KOPT-K1 (cell line): ENCODE measurements at regions not wholly inside any gene's neighbourhood (a gene's known extent, or its start where the extent isn't known, plus 50 kb on each side); places are given as distances from the start of the nearest gene placed in this dataset.

ENCODE experiments used
- H3K27ac ChIP-seq: fragments of 200-600 bp; sonication (generic); 2 replicates; pipeline ENCODE4 v1.5.1; 2016; ENCODE audit warnings: antibody characterized with exemption, mild to moderate bottlenecking, low read depth, low read length; ENCODE audit not compliant: poor library complexity, severe bottlenecking
- H3K36me3 ChIP-seq: fragments of 200-600 bp; sonication (generic); 2 replicates; pipeline ENCODE4 v1.5.1; 2017; ENCODE audit warnings: antibody characterized with exemption, mild to moderate bottlenecking, low read length, moderate library complexity; ENCODE audit not compliant: insufficient read depth
- H3K9me3 ChIP-seq: fragments of 200-600 bp; sonication (generic); 2 replicates; pipeline ENCODE4 v1.5.1; 2017; ENCODE audit warnings: antibody characterized with exemption, low read length, mild to moderate bottlenecking; ENCODE audit not compliant: insufficient read depth, poor library complexity, severe bottlenecking

GRCh38 chr3:22156868-22157267 is 405.9 kb upstream of the ZNF385D start:
- no peaks in the 10 kb centered on the region for H3K36me3 ChIP-seq
- no peak overlapping the region for H3K27ac ChIP-seq
- H3K9me3 ChIP-seq = no peaks in the 10 kb centered on the region

DNA sequence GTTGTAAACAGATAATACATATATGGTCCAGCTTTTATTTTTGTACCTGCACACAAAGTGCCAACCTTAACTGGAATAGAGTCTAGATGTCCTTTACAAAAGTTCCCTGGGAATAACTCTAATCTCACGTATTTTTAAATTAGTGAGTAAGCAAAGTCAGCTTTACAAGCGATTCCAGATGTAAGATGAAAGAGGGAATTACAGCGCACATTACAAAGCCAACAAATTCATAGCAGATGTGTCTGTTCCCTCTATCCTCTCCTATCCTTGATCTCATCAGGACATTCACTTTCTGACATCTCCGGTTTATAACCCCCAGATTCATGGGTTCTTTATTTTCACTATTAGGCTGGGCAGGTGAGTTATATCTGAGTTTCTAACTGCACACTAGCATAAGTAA is 406.8 kb upstream of the ZNF385D start:
- H3K36me3 ChIP-seq = no peaks in the 10 kb centered on the region
- H3K27ac ChIP-seq = no peak overlapping the region
- H3K9me3 ChIP-seq = no peaks in the 10 kb centered on the region

GRCh38 chr3:22159004-22159695 is 408.1 kb upstream of the ZNF385D start:
- Histone ChIP-seq H3K27ac (no peak overlapping the region), H3K36me3 (no peaks in the 10 kb centered on the region), H3K9me3 (no peaks in the 10 kb centered on the region)

DNA sequence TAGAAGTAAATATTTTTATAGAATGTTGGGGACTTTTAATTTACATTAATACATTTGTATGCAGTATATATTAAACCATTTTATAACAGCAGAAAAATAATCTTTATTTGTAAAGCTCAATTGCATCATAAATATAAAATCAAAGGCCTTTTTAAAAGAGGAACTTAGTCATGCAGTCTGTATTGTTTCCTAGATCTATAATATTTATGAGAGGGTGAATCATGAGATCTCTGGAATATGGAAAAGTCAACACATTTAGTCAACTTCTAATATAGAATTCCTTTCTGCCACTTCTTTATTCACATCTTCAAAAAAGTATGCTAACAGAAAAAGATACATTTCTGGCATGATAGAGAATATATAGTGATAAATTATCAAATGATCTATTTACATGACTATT is 410.3 kb upstream of the ZNF385D start:
- no peaks in the 10 kb centered on the region for H3K9me3 ChIP-seq
- H3K36me3 ChIP-seq = no peaks in the 10 kb centered on the region
- H3K27ac ChIP-seq = no peak overlapping the region

GRCh38 chr3:22170370-22170769 is 419.4 kb upstream of the ZNF385D start:
- Histone ChIP-seq H3K27ac (no peak overlapping the region), H3K9me3 (peaks cover 8% of the 10 kb centered on the region), H3K36me3 (no peaks in the 10 kb centered on the region)

- Histone ChIP-seq H3K9me3 (no peaks in the 10 kb centered on the region), H3K36me3 (no peaks in the 10 kb centered on the region)
These were observed 422.0 kb upstream of the ZNF385D start for GRCh38 chr3:22172964-22173363.

DNA sequence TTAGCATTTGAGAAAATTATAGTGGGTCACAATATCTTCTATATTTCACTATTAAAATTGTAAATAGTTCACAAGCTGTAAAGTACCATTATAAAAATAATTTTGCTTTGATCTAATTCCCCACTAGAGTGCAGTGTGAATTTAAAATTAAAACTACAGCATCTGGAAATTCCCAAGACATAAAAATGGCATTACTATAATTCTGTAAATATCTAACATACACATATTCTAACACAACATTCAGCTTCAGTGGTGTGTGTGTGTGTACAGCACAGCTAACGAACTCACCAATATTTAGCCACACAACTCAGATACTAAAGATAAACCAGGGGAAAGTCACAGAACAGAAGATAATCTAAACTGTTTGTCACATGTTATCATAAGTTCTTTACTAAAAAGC is 424.9 kb upstream of the ZNF385D start:
- Histone ChIP-seq H3K36me3 (no peaks in the 10 kb centered on the region), H3K27ac (no peak overlapping the region), H3K9me3 (no peaks in the 10 kb centered on the region)

More at GRCh38 chr3:22172964-22173363, 422.0 kb upstream of the ZNF385D start:
- no peak overlapping the region for H3K27ac ChIP-seq

- no peaks in the 10 kb centered on the region for H3K9me3 ChIP-seq
These were observed 425.9 kb upstream of the ZNF385D start for GRCh38 chr3:22176911-22177310.

DNA sequence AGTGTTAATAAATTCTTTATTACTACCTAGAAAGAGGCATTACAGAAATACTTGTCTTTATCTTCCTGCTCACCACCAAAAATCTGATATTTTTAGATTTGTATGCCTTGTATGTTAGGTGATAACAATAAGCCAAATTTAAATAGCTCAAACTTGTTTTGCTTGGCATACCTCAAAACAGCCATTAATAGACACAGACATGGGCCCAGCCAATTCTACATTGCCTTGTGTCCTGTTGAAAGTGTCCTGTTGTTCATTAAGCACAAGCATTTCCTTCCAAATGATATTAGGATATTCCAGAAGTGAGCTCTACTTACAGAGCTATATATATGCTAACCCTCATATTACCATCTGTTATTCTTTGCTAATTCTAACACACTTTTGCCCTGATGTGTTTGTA is 438.6 kb upstream of the ZNF385D start:
- Histone ChIP-seq H3K27ac (no peak overlapping the region), H3K36me3 (no peaks in the 10 kb centered on the region), H3K9me3 (no peaks in the 10 kb centered on the region)

More at GRCh38 chr3:22176911-22177310, 425.9 kb upstream of the ZNF385D start:
- H3K27ac ChIP-seq = no peak overlapping the region
- H3K36me3 ChIP-seq = no peaks in the 10 kb centered on the region

DNA sequence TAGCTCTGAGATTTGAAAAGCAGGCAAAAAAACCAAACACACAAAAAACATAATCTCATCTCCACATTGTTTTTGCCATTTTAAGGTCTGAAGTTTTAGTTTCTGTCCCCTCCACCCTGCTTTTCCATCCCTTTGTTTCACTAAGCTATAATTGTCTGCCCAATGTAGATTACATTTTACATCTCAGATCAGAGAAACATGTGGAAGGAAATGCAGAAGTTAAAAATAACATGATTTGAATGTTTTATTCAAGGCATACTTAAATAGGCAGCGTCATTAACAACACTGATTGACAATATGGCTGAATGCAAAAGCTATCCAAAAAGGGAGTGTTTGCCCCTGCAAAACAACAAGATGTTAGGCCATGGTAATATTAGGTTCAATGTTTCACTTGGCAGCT is 448.1 kb upstream of the ZNF385D start:
- Histone ChIP-seq H3K27ac (no peak overlapping the region), H3K36me3 (no peaks in the 10 kb centered on the region)

GRCh38 chr3:22208844-22209243 is 457.8 kb upstream of the ZNF385D start:
- Histone ChIP-seq H3K9me3 (no peaks in the 10 kb centered on the region), H3K27ac (no peak overlapping the region), H3K36me3 (no peaks in the 10 kb centered on the region)

More for the DNA sequence above, 448.1 kb upstream of the ZNF385D start:
- H3K9me3 ChIP-seq = no peaks in the 10 kb centered on the region

GRCh38 chr3:22209578-22209977 is 458.6 kb upstream of the ZNF385D start:
- Histone ChIP-seq H3K9me3 (no peaks in the 10 kb centered on the region), H3K36me3 (no peaks in the 10 kb centered on the region), H3K27ac (no peak overlapping the region)

DNA sequence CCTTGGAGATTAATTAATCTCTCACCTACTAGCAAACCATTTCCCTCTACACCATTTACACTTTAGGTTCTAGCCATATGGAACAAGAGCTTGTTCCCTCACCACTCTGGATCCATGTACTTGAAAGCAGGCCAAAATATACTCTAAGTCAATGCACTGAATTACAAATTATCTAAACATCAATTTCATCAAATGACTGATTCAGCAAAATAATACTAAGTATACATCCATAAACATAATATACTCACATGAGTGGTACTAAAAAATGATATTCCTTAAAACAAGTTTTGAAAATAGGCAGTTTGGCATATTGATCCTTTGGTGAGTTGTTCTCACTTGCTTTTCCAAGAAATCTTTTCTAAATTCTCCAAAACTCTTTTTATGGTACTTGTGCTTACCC is 459.7 kb upstream of the ZNF385D start:
- no peaks in the 10 kb centered on the region for H3K36me3 ChIP-seq
- no peak overlapping the region for H3K27ac ChIP-seq
- no peaks in the 10 kb centered on the region for H3K9me3 ChIP-seq

- no peaks in the 10 kb centered on the region for H3K36me3 ChIP-seq
- H3K27ac ChIP-seq = no peak overlapping the region
- no peaks in the 10 kb centered on the region for H3K9me3 ChIP-seq
These were observed 465.6 kb upstream of the ZNF385D start for GRCh38 chr3:22216601-22217000.

DNA sequence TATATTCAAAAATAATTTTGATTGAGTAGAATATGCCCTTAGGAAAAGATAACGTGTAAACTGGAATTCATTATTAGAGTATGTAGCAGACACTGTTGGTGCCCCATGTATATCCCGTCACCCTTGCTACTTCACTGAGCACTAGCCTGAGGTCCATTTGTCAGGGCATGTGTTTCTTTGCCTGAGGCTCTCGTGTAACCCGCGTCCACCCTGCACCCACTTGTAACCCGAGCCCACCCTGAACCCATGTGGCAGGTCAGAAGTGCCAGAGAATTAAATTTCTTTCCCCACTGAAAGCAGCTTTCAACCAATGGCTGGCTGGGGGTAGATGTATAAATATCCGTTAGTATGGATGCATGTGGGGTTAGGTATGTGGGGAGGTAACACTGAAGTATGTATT is 474.2 kb upstream of the ZNF385D start:
- H3K27ac ChIP-seq = no peak overlapping the region
- no peaks in the 10 kb centered on the region for H3K36me3 ChIP-seq
- H3K9me3 ChIP-seq = no peaks in the 10 kb centered on the region

DNA sequence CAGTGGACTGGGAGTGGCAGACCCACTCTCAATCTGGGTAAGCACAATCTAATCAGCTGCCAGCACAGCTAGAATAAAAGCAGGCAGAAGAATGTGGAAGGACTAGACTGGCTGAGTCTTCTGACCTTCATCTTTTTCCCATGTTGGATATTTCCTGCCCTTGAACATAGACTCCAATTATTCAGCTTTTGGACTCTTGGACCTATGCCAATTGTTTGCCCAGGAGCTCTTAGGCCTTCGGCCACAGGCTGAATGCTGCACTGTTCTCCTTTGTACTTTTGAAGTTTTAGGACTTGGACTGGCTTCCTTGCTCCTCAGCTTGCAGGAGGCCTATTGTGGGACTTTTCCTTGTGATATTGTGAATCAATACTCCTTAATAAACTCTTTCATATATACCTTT is 477.7 kb upstream of the ZNF385D start:
- Histone ChIP-seq H3K36me3 (no peaks in the 10 kb centered on the region), H3K27ac (no peak overlapping the region), H3K9me3 (no peaks in the 10 kb centered on the region)
